ENCODE measurements at regions not wholly inside any gene's neighbourhood (a gene's known extent, or its start where the extent isn't known, plus 50 kb on each side); places are given as distances from the start of the nearest gene placed in this dataset.
A peak's percentile ranks its signal among the peaks of the same experiment; 100 is the strongest.
"Not testable (repeated sequence)": the region's sequence is repeated elsewhere in the genome, so short reads cannot be mapped to it uniquely, and the experiment has no call there.

GRCh38 chr3:176403531-176403930, 793.8 kb downstream of the TBL1XR1 start:
- DNase-seq: no peak

- DNase-seq: no peak
Observed at GRCh38 chr3:176401211-176401610, 796.1 kb downstream of the TBL1XR1 start.

DNA sequence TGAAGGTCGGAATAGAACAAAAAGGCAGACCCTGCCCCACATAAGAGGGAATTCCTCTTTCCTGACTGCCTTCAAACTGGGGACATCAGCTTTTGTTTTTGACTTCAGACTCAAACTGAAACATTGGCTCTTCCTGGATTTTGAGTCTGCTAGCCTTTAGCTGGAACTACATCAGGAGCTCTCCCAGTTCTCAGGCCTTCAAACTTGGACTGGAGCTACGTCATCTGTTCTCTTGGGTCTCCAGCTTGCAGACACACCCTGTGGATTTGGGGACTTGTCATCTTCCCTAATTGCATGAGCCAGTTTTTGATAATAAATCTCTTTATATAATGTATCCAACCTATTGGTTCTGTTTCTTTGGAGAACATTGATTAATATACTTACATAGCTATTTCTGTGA, 798.1 kb downstream of the TBL1XR1 start:
- DNase-seq: no peak

DNA sequence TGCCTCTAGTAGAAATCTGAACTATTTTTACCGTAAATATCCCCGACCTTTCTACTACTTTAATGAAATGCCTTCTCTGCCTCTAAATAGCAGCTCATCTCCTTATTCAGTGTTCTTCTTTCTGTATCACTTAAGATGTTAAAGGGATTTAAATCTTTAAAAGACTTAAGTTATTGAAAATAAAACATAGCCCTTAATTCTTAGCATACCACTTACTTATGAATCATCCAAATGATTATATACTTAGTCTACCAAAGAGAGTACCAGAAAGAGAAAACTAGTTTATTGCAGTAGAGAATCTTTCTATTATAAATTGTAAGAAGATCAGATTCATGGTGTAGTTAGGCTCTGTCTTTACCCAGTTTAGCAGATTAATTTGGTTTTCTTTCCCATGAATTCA, 802.0 kb downstream of the TBL1XR1 start:
- DNase-seq: no peak

DNA sequence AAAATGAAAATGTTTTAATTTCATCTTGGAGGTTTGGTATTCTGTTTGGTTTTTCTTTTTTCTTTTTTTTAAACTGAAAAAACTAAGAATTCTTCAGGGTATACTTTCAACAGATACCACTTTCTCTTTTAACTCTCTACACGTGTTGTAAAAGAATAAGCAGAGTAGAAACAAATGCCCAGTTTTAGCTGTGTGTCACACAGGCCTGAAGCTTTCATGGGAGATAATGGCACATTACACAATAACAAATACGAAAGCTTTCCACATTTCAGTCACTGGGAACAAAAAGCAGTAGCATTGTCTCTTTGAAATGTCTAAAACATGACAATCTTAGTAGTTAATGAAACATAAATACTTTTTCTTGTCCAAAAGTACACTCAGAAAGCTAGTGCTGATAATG, 818.5 kb downstream of the TBL1XR1 start:
- no peak for DNase-seq

- no peak for DNase-seq
Observed at GRCh38 chr3:176376531-176376930, 820.8 kb downstream of the TBL1XR1 start.

GRCh38 chr3:176375519-176375918, 821.8 kb downstream of the TBL1XR1 start:
- no peak for DNase-seq

DNA sequence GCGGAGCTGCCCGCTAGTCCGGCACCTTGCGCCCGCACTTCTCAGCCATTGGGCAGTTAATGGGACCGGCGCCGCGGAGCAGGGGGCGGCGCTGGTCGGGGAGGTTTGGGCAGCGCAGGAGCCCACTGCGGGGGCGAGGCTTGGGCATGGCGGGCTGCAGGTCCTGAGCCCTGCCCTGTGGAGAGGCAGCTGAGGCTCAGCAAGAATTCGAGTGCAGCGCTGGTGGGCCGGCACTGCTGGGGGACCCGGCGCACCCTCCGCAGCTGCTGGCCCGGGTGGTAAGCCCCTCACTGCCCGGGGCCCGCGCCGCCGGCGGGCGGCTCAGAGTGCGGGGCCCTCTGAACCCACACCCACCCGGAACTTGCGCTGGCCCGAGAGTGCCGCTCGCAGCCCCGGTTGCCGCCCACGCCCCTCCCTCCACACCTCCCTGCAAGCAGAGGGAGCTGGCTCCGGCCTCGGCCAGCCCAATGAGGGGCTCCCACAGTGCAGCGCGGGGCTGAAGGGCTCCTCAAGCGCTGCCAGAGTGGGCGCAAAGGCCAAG, 835.0 kb downstream of the TBL1XR1 start:
- DNase-seq: peak; percentile 83

DNA sequence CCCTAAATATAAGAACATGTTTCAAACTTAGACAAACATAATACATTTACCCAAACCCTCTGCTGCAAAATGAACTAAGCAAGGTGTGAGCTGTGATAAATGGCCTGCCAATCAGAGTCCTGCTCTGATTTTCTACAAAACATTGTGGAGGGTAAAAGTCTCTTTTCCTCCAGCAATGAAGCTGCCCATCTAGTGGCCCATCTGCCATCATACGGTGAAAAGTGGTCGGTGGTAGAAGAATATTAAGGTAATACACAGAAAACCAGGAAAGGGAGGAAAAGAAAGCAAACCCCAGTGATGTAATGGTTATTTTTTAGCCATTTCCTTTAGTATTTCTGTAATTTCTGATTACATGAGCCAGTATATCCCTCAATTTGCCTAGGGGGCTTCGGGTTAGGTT, 838.1 kb downstream of the TBL1XR1 start:
- no peak for DNase-seq

GRCh38 chr3:176357891-176358290, 839.4 kb downstream of the TBL1XR1 start:
- DNase-seq: no peak

- no peak for DNase-seq
Observed at GRCh38 chr3:176354843-176355242, 842.4 kb downstream of the TBL1XR1 start.

DNA sequence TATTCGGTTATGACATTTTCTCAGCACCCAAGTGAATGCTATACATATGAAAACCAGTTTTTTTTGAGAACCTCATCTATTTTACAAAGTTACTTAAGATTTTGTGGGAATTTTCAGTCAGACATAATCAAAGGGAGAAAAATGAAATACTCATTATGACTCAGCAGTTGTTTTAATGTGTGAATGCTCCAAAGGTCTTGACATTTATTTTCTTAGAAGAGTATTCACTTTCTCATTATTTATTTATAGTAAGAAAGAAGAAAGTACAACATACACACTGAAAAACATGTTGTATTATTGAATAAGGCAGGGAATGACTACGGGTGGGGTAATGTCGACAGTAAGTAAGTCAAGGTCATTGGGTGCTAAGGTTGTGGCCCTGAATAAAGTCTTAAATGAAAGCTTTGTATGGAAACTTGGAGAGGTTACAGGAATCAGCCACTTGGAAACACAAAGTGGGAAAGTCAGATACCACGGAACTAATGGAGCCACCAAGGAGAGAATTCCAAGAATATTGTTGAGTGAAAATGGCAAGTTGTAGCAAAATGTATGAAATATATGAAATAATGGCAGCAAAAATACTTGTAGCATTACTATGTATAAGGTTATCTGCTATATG, 844.5 kb downstream of the TBL1XR1 start:
- no peak for DNase-seq

DNA sequence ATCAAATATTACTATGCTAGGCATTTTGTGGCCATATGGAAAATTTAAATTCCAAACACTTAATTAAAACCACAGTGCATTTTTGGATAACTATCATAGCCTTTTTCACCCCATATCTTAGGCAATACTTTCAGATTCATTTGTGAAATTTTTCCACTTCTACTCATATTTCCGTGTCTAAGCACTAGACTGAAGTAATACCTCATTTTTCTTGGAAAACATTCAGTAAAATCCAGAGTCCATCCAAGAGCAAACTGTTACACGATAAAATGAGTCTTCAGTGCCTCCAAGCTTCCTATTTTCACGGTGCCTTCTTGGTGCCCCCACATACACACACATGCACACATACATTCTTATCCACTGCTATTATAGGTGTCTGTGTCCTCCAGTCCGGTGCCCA, 845.9 kb downstream of the TBL1XR1 start:
- no peak for DNase-seq

- no peak for DNase-seq
Observed at GRCh38 chr3:176349706-176350105, 847.6 kb downstream of the TBL1XR1 start.

DNA sequence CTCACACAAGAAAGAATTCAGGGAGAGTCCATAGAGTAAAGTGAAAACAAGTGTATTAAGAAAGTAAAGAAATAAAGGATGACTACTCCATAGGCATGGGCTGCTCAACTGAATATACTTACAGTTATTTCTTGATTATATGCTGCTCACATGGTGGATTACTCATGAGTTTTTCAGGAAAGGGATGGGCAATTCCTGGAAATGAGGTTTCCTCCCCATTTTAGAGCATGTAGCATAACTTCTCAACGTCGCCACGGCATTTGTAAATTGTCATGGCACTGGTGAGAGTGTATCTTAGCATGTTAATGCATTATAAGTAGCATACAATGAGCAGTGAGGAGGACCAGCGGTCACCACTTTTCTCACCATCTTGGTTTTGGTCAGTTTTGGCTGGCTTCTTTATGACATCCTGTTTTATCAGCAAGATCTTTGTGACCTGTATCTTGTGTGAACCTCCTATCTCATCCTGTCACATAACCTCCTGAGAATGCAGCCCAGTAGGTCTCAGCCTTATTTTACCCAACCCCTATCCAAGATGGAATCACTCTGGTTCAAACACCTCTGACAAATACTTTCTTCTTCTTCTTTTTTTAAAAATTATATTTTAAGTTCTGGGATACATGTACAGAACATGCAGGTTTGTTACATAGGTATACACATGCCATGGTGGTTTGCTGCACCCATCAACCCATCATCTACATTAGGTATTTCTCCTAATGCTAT, 849.7 kb downstream of the TBL1XR1 start:
- DNase-seq: no peak

DNA sequence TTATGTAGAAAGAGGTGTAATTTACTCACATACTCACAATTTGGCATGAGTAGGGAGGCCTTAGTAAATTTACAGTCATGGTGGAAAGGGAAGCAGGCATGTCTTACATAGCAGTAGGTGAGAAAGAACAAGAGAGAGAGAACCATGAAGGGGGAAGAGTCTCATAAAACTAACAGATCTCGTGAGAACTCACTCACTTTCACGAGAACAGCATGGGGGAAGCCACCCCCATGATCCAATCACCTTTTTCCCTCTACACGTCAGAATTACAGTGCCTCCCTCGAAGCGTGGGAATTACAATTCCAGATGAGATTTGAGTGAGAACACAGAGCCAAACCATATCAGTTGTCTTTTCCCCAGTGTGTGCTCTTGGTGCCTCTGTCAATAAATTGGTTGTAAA, 855.3 kb downstream of the TBL1XR1 start:
- DNase-seq: no peak

DNA sequence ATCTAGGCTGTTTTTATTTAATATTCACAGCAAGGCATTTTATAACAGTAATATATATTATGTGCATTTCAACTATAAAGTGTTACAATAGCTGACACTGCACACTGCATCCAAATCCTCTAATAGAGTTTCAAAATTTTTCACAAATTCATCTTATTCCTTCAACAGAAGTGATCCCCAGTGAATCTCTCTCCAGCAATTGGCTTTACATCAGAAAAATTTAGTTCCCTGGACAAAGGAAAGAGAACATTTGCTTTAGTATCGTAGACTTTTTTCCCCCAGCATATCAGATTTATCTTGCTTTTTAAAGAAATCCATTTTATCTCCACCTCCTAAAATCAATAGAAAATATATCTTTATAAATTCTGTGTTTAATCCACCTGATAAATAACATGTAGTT, 868.6 kb downstream of the TBL1XR1 start:
- no peak for DNase-seq

DNA sequence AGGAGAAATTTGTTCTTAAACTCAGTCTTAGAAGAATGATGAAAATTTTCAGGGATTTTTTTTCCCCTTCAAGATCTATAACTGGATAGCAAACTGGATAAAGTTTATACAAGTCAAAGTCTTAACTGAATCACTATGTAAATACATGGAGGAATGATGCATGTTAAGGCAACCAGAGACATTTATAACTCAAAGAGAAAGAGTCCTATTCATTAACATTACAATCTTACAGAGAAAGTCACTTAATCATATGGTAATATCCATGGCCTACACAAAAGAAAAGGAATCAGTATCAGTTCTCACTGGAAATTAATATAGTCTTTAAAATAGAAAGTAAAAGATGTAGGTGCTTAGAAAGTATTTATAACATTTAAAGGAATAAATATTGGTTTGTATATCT, 869.1 kb downstream of the TBL1XR1 start:
- DNase-seq: no peak

- not testable (repeated sequence) for DNase-seq
Observed at GRCh38 chr3:176326894-176327490, 870.3 kb downstream of the TBL1XR1 start.

DNA sequence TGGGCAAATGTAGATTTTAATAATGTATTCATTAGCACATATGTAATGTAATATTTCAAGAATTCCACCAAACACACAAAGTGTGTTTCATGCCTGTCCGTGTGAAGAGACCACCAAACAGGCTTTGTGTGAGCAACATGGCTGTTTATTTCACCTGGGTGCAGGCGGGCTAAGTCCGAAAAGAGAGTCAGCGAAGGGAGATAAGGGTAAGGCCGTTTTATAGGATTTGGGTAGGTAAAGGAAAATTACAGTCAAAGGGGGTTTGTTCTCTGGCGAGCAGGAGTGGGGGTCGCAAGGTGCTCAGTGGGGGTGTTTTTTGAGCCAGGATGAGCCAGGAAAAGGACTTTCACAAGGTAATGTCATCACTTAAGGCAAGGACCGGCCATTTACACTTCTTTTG, 875.8 kb downstream of the TBL1XR1 start:
- DNase-seq: not testable (repeated sequence)

GRCh38 chr3:176321099-176321498, 876.2 kb downstream of the TBL1XR1 start:
- no peak for DNase-seq

DNA sequence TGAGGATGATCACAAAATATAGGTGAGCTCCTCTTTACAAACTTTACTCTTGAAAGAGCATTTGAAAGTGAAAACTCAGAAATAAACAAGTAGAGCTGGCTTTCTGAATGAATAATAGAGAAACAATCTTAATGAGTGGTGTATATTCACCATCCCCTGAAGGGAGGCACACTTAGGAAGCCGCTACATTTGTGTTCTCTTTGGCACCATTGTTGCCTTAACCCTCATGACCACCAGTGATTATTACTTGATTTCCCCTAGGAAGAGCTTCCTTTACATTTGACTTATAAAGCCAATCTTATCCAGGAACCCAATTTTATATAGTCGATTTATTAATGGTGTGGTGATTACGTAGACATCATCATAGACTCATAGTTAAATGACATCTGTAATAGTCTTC, 883.9 kb downstream of the TBL1XR1 start:
- DNase-seq: no peak

- DNase-seq: no peak
Observed at GRCh38 chr3:176310641-176311040, 886.6 kb downstream of the TBL1XR1 start.

- no peak for DNase-seq
Observed at GRCh38 chr3:176302271-176302670, 895.0 kb downstream of the TBL1XR1 start.

Measured in islet precursor cell (in vitro differentiated cells).